ENCODE measurements at regions not wholly inside any gene's neighbourhood (a gene's known extent, or its start where the extent isn't known, plus 50 kb on each side); places are given as distances from the start of the nearest gene placed in this dataset.

DNA sequence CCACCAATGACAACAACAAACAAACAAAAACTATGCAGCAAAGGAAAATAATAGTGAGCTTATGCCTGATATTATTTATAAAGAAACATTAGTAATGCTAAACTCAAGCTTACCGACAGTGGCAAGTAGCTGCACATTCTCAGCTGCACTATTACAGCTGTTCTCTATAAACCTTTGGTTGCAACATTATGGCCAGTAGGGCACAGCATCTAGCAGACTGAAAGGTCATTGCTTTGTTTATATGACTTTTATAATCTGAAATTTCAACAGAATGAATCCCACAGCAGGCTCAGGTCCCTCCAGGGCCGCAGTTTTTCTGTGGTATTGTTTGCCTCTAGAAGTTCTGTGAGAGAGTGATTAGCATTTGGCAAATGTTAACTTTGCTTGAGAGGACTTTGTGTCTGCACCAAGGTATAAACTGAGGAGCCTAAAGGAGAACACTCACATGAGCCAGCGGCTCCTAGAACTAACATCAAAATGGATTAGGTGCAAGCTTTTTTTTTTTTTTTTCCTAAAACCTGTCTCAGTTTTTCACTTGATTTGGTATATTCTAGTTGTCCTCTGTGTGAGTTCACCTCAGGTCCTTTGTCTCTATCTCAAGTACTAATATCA lies 58.3 kb downstream of the IZUMO3 start:
- no peak overlapping the region for H3K9ac ChIP-seq (ENCODE audit: insufficient read depth, low read depth, low read length)
- intact Hi-C loops (cut with micrococcal nuclease; ENCODE audit: unreplicated experiment) = no loop called here
- TF ChIP-seq AKAP8 (CRISPR knock-in tag; IDR thresholded peaks at IDR 0.05) (no peak), ISL2 (CRISPR knock-in tag; IDR thresholded peaks at IDR 0.05) (no peak), ZNF503 (CRISPR knock-in tag; IDR thresholded peaks at IDR 0.05) (no peak), ZNF605 (CRISPR knock-in tag; IDR thresholded peaks at IDR 0.05) (no peak), HMG20A (CRISPR knock-in tag; IDR thresholded peaks at IDR 0.05; ENCODE audit: borderline replicate concordance) (no peak), SIX1 (CRISPR knock-in tag; IDR thresholded peaks at IDR 0.05; ENCODE audit: borderline replicate concordance) (no peak), TFDP1 (CRISPR knock-in tag; IDR thresholded peaks at IDR 0.05; ENCODE audit: borderline replicate concordance) (no peak)
- no peak overlapping the region for H3K4me3 ChIP-seq (replicated peaks in 1 of 3; ENCODE audit: insufficient read depth in 1 of 3, low read depth in 2 of 3, low read length in 3 of 3)
- POLR2A ChIA-PET = no interaction called here
- no peak overlapping the region for H2AFZ ChIP-seq (ENCODE audit: low read length)
- no peak overlapping the region for H3K4me2 ChIP-seq (ENCODE audit: low read depth, low read length)
- BruUV-seq (replicated peaks) = no TSS peak
- CTCF ChIA-PET (ENCODE audit: low intra/inter-chr PET ratio, low total read pairs) = no interaction called here
- H3K79me2 ChIP-seq (ENCODE audit: insufficient read depth, low read length) = no peaks in the 10 kb centered on the region
- H4K20me1 ChIP-seq (ENCODE audit: insufficient read depth, low read length) = no peaks in the 10 kb centered on the region
- FAIRE-seq = no peak
- 0% methylated on average over 3 of the region's 3 CpGs for WGBS (ENCODE audit: low lambda C conversion rate)
- H3K27me3 ChIP-seq (ENCODE audit: control insufficient read depth in 1 of 2, insufficient read depth in 2 of 2, low read length in 2 of 2) = no peaks in the 10 kb centered on the region
- no peak overlapping the region for H3K27ac ChIP-seq (ENCODE audit: extremely low read length, insufficient read depth, low read length)
- H3K4me1 ChIP-seq (ENCODE audit: insufficient read depth, low read length) = no peaks in the 10 kb centered on the region
- no peak for DNase-seq (ENCODE audit: low spot score)
- H3K9me3 ChIP-seq (ENCODE audit: low read length) = peaks cover 64% of the 10 kb centered on the region
- ATAC-seq = no peak
- no peaks in the 10 kb centered on the region for H3K36me3 ChIP-seq (replicated peaks in 1 of 2; ENCODE audit: control insufficient read depth in 1 of 2, insufficient read depth in 2 of 2, low read length in 2 of 2)
- in situ Hi-C loops (cut with HindIII; ENCODE audit: extremely low pct_ligation_motif_present, low pct_unique_long_range_greater_than_20kb) = no loop called here
